Inferior parietal cortex (tissue), 1 donor: ENCODE measurements at regions not wholly inside any gene's neighbourhood (a gene's known extent, or its start where the extent isn't known, plus 50 kb on each side); places are given as distances from the start of the nearest gene placed in this dataset.

Experiments
- DNase-seq: peaks from one replicate; pipeline ENCODE4 v3.0.0-alpha.2; 2016; ENCODE audit errors: extremely low spot score

GRCh38 chr3:165455793-165456192 lies 259.6 kb upstream of the SLITRK3 start:
- no peak for DNase-seq

DNA sequence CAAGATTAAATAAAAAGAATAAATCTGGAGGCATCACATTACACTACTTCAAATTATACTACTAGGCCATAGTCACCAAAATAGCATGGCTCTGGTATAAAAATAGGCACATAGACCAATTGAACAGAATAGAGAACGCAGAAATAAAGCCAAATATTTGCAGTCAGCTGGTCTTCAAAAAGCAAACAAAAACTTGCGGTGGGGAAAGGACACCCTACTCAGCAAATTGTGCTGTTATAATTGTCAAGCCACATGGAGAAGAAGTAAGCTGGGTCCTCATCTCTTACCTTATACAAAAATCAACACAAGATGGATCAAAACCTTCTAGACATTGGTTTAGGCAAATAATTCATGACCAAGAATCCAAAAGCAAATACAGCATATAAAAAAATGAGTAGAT lies 259.2 kb upstream of the SLITRK3 start:
- DNase-seq = no peak

DNA sequence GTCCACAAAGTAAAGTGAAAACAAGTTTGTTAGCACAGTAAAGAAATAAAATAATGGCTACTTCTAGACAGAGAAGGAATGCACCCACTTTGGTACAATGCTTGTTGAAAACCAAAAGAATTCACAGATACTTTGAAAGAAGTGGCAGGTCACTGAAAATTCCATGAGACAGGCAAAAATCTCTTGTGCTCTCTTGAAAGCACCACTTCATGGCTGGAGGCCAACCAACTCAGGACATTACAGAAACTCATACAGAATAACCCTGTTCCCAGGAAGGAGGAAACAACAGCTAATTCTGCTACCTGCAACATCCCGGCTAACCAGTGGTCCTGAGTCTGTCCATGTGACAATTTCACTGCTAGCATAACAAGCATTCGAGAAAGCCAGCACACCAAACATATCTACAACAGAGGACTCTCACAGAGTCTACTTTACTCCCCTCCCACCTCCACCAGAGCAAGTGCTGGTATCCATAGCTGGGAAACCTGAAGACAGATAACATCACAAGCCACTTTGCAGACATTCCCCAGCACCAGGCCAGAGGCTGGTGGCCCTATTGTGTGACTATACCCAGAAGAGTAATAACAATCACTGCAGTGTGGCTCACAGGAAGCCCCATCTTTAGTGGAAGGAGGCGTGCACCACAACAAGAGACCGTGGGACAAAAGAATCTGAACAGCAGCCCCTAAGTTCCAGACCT lies 255.3 kb upstream of the SLITRK3 start:
- DNase-seq = no peak

DNA sequence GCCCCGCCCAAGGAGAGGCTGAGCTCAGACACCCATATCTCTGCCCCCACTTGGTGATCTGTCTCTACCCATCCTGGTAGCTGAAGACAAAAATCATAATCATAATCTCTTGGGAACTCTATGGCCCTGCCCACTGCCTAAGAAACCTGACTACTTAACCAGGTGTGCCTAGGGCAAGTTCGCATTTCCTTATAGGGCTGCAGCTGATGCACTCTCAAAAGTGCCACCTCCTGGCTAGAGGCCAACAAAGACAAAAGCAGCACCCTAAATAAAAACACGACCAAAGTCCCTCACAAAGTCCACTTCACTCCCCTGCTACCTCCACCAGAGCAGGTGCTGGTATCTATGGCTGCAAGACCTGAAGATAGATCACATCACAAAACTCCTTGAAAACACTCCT lies 250.4 kb upstream of the SLITRK3 start:
- DNase-seq = no peak

DNA sequence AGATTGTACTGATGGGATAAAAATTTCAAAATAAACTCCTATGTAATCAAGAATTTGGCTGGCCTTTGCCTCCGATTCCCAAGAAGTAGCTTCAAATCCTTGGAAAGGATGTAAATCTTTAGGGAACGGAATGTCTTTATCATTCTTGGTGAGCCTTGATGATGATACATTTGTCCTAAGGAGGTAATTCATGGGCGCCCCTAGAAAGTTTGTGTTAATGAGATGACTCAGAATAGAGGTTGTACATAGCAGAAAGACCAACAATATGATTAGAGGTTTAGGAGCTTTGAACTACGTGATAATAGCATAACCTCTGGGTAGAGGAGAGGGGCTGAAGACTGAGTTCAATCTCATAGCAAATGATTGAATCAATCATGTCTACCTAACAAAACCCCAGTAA lies 248.6 kb upstream of the SLITRK3 start:
- no peak for DNase-seq

- DNase-seq = no peak
These were observed 247.5 kb upstream of the SLITRK3 start for GRCh38 chr3:165443664-165444063.

DNA sequence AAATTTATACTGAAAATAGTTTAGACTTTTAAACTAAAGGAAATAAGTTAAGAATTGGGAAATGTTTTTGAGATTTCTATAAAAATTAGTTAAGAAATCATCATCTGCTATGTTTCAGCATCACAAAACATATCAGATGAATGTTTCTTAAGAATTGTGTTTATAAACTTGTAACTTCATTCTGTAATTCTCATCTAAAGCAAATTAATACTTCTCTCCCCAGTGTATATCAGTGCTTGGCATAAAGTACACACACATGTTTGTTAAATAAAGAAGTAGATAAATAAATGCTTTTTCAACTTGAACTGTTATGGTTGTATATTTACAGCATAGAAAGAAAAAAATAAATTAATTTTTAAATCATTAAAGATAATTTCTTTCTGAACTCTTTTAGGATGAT lies 245.9 kb upstream of the SLITRK3 start:
- no peak for DNase-seq

GRCh38 chr3:165440380-165440779 lies 244.2 kb upstream of the SLITRK3 start:
- DNase-seq = no peak

DNA sequence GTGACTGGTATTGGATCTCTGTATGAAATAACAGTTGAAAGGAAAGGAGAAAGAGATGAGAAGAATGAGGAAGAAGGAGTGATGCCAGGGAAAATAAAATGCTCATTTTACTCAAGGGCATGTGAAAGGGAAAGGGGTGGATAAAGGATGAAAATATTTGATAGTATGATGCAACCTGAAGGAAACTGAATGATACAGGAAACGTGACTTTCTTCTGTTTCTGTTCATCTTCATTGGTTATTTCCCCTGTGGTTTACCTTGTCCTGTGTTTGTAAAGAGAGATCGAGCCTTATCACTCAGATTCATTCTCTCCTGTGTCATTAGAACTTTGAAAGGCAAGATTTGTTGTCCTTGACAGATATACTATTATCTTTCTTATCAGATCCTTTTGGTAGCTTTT lies 243.6 kb upstream of the SLITRK3 start:
- no peak for DNase-seq

GRCh38 chr3:165434516-165434915 lies 238.3 kb upstream of the SLITRK3 start:
- no peak for DNase-seq

GRCh38 chr3:165406425-165406824 lies 210.2 kb upstream of the SLITRK3 start:
- DNase-seq = no peak

DNA sequence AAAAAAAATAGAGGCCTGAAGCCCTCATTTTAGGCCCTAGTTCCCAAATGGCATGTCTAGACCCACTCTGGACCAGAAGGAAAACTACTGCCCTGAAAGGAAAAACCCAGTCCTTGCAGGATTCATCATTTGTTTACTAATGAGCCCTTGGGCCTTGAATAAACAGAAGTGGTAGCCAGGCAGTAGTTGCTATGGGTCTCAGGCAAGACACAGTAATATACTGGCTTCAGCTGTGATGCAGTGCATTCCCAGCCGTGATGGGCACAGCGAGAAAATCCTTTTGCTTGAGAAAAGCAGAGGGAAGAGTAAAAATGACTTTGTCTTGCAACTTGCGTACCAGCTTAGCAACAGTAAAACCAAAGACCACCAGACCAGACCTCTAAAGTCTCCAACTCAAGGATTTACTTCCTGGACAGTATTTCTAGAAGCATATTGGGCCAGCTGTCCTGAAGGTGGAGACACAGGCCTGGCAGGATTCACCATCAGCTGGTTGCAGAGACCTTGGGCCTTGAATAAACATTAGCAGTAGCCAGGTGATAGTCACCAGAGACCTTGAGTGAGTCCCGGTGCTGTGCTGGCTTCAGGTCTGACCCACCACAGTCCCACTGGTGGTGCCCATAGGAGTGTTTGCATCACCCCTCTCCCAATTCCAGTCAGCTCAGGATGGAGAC lies 208.3 kb upstream of the SLITRK3 start:
- DNase-seq = no peak

DNA sequence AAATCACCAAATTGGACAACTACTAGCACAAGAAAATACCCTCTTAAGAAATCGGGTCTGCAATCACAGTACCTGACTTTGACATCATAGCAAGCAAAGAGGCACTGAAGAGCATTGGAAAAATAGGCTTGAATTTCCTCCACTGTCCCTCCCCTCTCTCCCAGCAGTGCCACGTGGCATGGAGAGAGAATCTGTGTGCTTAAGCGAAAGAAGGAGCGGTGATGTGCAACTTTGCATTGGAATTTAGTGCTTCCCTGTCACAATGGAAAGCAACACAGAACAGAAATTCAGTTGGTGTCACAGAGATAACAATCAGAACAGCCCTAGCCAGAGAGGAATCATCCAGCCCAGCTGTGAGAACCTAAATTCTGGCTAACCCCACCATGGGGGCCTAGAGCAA lies 207.5 kb upstream of the SLITRK3 start:
- DNase-seq = no peak

DNA sequence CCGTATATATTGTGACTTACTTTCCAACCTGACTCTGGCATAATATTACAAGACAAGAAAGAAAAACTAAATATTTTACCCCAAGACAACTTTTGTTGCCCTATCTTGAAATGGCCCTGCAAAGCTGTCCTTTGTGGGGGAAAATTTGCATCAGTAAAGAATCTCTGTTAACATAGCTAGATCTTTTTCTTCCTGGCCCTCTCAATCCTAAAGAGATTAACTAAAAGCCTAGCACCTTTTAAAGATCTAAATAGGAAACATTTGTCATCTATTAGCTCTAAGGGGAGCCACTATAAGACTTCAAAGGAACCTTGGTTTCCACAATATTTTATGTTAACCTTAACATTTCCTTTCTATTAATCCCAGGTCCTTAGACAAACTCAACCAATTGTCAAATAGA lies 199.0 kb upstream of the SLITRK3 start:
- DNase-seq = no peak

GRCh38 chr3:165393461-165393860 lies 197.3 kb upstream of the SLITRK3 start:
- no peak for DNase-seq

DNA sequence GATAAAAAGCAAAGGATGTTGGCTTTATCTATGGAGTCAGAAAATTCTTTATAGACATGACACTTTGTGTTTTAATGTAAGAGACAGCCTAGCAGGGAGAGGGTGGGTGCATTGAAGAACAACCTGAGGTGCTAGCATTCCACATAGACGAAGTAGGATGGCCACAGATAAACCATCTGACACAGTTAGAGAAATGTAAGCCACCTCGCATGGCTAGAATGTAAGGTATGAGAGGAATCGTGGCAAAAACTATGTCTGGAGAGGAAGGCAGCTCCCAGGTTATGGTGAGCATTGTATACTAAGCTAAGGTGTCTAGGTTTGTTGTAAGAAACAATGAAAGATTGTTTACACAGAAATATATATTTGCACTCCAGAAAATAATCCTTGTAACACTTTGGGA lies 194.0 kb upstream of the SLITRK3 start:
- no peak for DNase-seq

- no peak for DNase-seq
These were observed 193.5 kb upstream of the SLITRK3 start for GRCh38 chr3:165389653-165390052.

DNA sequence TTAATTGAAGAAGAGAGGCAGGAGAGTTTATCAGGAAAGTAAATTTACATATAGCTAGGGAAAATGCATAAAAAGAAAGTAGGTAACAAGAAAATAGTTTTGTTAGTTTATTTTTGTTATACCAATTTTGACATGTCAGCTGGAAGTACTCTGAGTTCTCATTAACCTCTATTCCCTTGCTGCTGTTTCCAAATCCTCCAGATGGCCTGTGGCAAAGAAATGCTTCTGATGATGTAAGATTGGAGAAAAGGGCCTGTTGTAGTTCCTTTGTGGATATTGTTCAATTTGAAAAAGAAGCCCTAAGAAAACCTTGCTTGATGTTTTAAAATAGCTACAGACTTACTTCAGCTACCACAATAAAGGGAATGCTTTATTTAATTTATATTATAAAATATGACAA lies 192.9 kb upstream of the SLITRK3 start:
- peak; percentile 21 for DNase-seq

DNA sequence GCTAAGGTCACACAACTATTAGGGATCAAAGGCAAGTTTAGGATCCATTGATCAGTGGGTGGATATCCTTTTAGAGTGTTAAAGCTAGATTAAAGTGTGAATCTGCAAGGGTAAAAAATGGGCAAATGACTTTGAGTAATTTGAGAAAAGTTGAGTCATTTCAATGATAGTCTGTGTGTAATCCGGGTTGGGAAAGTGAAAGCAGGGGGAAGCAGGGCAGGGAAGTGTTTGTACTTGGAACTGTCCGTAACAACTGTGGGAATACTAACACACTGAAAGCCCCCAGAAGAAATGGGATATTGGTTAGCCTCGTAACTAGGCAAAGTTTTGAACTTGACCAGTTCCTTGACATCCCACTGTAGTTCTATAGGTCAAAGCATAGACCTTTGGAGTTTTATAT lies 187.2 kb upstream of the SLITRK3 start:
- DNase-seq = no peak

- no peak for DNase-seq
These were observed 186.5 kb upstream of the SLITRK3 start for GRCh38 chr3:165382672-165383071.

DNA sequence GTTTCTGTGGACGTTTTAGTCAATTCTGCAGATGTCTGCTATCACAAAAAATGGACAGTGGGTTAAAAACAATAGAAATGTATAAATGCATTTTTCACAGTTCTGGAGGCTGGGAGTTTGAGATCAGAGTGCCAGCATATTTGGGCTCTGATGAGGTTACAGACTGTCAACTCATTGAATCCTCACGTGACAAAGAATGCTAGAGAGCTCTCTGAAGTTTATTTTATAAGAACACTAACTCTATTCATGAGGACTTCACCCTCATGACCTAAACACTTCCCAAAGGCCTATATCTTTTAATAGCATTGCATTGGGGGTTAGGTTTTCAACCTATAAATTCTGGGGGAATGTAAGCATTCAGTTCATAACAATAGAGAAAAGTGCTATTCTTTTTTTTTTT lies 182.6 kb upstream of the SLITRK3 start:
- no peak for DNase-seq

- DNase-seq = no peak
These were observed 162.8 kb upstream of the SLITRK3 start for GRCh38 chr3:165359005-165359404.

- no peak for DNase-seq
These were observed 159.1 kb upstream of the SLITRK3 start for GRCh38 chr3:165355316-165355715.

- DNase-seq = no peak
These were observed 151.3 kb upstream of the SLITRK3 start for GRCh38 chr3:165347526-165347925.
